GM12891 (cell line): ENCODE measurements at regions not wholly inside any gene's neighbourhood (a gene's known extent, or its start where the extent isn't known, plus 50 kb on each side); places are given as distances from the start of the nearest gene placed in this dataset.

Source experiments
- PAX5 ChIP-seq: IDR thresholded peaks from 2 replicates; pipeline ENCODE4 v1.6.1; 2011; ENCODE audit warnings: low read length, moderate library complexity, mild to moderate bottlenecking; ENCODE audit not compliant: insufficient read depth, severe bottlenecking
- POLR2A ChIP-seq: IDR thresholded peaks from 2 replicates; pipeline ENCODE4 v1.6.1; 2011; ENCODE audit warnings: low read depth, low read length, control low read depth
- POLR2AphosphoS5 ChIP-seq: IDR thresholded peaks from 2 replicates; pipeline ENCODE4 v1.6.1; 2011; ENCODE audit warnings: low read depth, low read length, control low read depth
- SPI1 ChIP-seq: IDR thresholded peaks from 2 replicates; pipeline ENCODE4 v1.6.1; 2011; ENCODE audit warnings: low read depth, low read length, control low read depth
- TAF1 ChIP-seq: IDR thresholded peaks from 2 replicates; pipeline ENCODE4 v1.6.1; 2011; ENCODE audit warnings: low read depth, low read length, control low read depth

DNA sequence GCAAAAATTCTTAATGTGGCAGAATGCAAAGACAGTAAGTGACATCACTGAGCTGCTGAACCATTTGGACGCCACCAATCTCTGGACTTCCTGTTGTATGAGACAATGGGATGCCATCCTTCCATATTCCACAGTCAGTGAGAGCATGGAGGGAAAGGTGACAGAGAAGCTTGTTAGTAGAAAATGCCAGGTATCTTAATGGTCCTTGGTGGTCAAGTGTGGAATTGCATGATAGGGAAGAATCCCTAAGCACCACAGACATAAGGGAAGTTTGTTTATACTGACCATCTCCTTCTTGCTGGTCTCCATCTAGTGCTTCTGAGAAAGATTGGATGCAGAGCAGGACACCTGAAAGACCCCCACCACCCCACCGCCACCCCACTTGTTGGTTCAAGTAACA lies 1410.0 kb upstream of the TMEM132C start:
- no peak for TF ChIP-seq POLR2A
- no peak for TF ChIP-seq POLR2AphosphoS5
- no peak for TF ChIP-seq PAX5
- TF ChIP-seq TAF1, result no peak
- TF ChIP-seq SPI1, result no peak
